Activated gamma-delta T cell treated with anti-CD3 and anti-CD28 coated beads, Interleukin-2, amount 50 U/mL, for 16 hours (primary cell): ENCODE measurements at regions not wholly inside any gene's neighbourhood (a gene's known extent, or its start where the extent isn't known, plus 50 kb on each side); places are given as distances from the start of the nearest gene placed in this dataset.

ENCODE experiments used
- DNase-seq: peaks from one replicate; pipeline ENCODE4 v3.0.0-alpha.2; 2020; ENCODE audit warnings: low read depth

GRCh38 chr3:124496061-124496460, 234.2 kb upstream of the UMPS start:
- DNase-seq: no peak

DNA sequence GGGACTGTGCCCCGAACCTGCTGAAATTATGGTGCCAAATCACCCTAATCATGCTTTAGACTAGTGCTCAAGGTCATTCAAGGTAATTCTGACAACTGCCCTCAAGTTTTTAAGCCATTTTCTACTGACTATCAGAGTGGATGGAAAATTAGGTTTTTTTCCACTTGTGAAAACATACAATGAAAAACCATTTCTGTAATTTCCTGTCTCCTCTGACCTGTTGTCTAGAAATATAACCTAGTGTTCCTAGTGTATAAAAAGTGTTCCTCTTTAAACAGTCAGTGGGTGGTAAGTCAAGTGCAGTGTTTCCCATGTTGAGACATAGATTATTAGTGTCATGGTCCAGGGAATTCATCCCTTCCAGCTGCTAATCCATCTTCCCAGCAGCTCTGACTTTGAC, 232.8 kb upstream of the UMPS start:
- DNase-seq: no peak

DNA sequence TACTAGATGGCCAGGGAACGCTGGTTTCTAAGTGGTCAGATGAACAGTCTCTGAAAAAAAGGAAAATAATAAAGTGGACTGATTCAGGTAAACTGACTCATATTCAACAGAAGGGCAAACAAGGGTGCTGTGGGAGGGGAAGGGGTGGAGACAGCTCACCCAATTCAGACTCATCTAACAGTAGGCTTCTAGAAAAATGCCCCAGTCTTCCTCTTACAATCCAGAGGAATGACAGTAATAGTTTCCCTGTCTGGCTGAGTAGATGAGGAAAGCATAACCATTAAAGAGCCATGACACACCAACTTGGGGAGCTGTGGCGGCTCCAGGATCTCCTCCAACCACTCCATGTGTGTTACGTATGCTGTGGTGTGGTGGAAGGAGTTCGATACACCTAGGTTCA, 231.4 kb upstream of the UMPS start:
- DNase-seq: no peak

- DNase-seq: no peak
Measured at GRCh38 chr3:124504332-124505059, 225.8 kb upstream of the UMPS start.

DNA sequence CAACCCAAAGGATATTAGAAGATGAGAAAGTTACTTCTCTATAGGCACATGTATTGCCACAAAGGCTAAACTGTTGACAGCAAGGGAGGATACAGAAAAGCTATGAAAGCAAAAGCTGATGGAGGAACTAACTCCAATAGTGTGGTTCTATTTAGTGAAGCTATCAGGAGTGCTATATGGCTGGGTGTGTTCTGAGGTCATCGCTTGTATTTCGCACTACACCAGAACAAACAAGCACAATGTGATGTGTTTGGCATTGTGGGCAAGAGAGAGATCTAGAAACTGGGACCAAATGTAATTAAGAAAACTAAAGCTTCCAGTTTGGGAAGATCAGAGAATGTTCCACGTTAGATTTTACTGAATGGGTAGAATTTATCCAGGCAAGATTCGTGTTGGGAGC, 220.4 kb upstream of the UMPS start:
- no peak for DNase-seq

- no peak for DNase-seq
Measured at GRCh38 chr3:124510290-124510689, 220.0 kb upstream of the UMPS start.

GRCh38 chr3:124512881-124513609, 217.2 kb upstream of the UMPS start:
- DNase-seq: no peak

GRCh38 chr3:124513610-124513997, 216.6 kb upstream of the UMPS start:
- no peak for DNase-seq

DNA sequence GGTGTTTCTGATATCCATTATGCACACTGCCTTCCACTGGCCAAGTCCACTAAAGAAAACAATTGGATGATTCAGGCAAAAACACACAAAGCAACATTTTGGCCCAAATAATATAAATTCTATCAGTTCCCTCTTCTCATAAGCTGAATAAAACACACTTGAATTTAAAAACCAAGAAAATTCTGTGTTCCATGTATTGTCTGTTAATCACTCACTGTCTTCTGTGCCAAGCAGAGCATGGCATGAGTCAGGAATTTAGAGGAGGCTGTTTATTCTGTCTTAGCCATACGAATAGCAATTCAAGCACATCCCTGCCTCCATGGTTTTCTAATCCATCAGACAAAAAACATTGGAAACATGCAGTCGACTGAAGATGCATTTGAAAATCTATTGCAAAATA, 215.6 kb upstream of the UMPS start:
- DNase-seq: no peak

- no peak for DNase-seq
Measured at GRCh38 chr3:124516333-124516732, 213.9 kb upstream of the UMPS start.

GRCh38 chr3:124517306-124517705, 212.9 kb upstream of the UMPS start:
- no peak for DNase-seq

DNA sequence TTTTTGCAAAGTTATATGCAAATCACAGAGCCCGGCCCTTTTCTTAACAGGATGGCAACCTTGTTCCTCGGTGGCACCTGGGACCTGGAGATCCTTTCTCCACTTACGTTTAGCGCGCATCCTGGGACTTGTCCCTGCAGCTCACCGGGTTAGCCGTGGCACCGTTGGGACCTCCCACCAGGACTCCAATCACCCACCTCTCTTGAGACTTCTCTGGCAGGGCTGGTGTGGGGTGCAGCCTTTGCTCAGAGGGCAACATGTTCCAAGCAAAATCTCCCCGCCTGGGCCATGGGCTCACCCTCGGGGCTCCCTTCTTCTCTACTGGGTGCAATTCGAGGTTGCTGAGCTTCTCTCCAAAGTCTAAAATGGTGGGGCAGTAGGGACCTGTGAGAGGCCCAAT, 211.9 kb upstream of the UMPS start:
- DNase-seq: no peak

DNA sequence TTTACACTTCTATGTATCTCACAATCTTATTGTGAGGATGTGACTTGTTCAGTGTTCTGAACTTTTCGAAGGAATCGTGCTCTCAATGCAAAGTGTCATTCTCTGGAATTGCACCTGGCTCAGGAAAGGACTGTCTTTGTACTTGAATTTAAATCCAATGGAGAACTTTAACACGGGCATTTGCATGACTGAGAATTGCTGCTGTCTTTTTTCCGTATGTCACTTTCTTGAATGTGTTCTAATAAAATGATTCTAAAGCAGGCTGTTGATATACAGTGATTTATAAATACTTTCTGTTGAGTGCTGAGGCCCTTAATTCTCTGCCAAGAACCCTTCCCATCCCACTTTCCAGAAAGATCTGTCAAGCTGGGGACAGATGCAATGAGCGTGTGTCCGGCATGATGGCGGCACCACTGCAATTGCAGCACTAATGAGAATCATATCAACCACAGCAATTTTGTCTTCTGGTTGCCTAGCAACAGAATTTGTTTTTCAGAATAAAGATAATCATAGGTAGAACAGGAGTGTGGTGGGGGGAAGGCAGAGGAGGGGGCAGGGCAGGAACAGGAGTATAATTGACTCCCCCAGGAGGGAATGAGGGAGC, 210.6 kb upstream of the UMPS start:
- DNase-seq: no peak

DNA sequence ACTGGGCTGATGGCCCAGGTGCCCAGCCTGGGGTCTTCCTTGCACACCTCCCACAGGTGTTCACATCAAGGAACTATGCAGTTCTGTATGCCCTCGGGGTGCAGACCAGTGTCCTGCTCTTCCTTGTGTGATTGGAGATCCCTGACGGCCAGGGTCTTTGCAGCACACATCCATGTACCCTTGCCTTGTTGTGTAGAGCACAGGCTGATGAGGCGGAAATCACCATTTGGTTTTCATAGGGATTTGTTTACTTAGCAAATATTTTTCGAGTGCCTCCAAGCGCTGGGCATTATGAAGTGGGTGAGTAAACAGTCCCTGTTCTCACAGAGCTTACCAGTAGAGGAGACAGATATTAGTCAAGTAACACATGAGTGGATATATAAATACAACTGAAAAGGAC, 209.3 kb upstream of the UMPS start:
- DNase-seq: no peak

DNA sequence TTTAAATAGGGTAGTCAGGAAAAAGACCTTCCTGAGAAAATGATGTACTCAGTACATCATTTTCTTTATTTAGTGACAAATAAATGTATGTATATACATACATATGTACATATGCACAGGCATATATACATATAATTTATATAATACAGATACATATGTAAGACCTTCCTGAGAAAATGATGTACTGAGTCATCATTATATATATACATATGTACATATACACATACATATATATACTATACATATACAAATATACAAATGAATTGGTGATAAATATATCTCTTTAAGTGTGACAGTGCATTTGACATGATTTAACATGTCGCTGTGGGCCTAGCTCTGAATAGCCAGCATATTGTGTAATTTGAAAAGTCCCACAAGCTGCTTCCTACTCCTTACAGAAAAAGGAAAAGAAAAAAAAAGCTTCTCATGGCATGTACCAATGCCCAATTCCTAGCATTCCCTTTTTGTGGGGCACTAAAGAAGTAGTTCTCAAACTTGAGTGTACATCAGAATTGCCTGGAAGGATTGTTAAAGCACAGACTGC, 208.1 kb upstream of the UMPS start:
- no peak for DNase-seq

GRCh38 chr3:124526601-124527000, 203.7 kb upstream of the UMPS start:
- no peak for DNase-seq

- no peak for DNase-seq
Measured at GRCh38 chr3:124529826-124530571, 200.3 kb upstream of the UMPS start.

- no peak for DNase-seq
Measured at GRCh38 chr3:124530916-124531315, 199.3 kb upstream of the UMPS start.

DNA sequence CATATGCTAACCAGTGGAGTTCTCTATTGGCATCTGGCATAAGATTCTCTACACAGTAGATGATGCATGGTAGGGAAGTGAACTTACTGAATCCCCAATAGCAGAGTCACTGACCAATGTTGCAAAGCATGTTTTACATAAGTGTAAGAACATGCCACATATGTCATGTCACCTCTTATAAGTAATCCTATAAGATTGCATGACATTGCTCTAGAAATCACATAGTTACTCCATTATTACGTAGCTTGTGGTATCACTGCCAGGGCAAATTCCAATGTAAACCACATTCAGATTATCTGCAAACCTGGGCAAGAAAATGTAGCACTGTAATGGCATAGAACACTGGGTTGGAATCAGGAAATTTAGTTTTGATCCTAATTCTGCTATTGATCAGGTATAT, 198.2 kb upstream of the UMPS start:
- DNase-seq: no peak

GRCh38 chr3:124535306-124535705, 194.9 kb upstream of the UMPS start:
- no peak for DNase-seq

- no peak for DNase-seq
Measured at GRCh38 chr3:124540550-124541211, 189.6 kb upstream of the UMPS start.
